H9 (cell line): ENCODE measurements at regions not wholly inside any gene's neighbourhood (a gene's known extent, or its start where the extent isn't known, plus 50 kb on each side); places are given as distances from the start of the nearest gene placed in this dataset.
A peak's percentile ranks its signal among the peaks of the same experiment; 100 is the strongest.

Experiments
- DNase-seq: peaks from one replicate; pipeline ENCODE4 v3.0.0-alpha.2; 2017
- H2AFZ ChIP-seq: one replicate; pipeline ENCODE4 v1.6.1; 2013; ENCODE audit warnings: mild to moderate bottlenecking, low read length, control low read depth, moderate library complexity
- H2AK5ac ChIP-seq: 2 replicates; pipeline ENCODE4 v1.6.1; 2013; ENCODE audit warnings: low read length, control low read depth, mixed read lengths; ENCODE audit not compliant: insufficient read length
- H2BK120ac ChIP-seq: one replicate; pipeline ENCODE4 v1.6.1; 2013; ENCODE audit warnings: low read depth, mild to moderate bottlenecking, low read length, control low read depth, inconsistent platforms; ENCODE audit not compliant: poor library complexity, severe bottlenecking
- H2BK12ac ChIP-seq: 2 replicates; pipeline ENCODE4 v1.6.1; 2013; ENCODE audit warnings: low read length, control low read depth, mixed read lengths, low read depth; ENCODE audit not compliant: insufficient read length
- H2BK15ac ChIP-seq: 2 replicates; pipeline ENCODE4 v1.6.1; 2013; ENCODE audit warnings: low read depth, low read length, control low read depth
- H2BK20ac ChIP-seq: one replicate; pipeline ENCODE4 v1.6.1; 2013; ENCODE audit warnings: low read depth, mild to moderate bottlenecking, low read length, control low read depth, inconsistent platforms; ENCODE audit not compliant: poor library complexity, severe bottlenecking
- H2BK5ac ChIP-seq: 2 replicates; pipeline ENCODE4 v1.6.1; 2013; ENCODE audit warnings: low read length, control low read depth, mixed read lengths; ENCODE audit not compliant: insufficient read length
- H3K14ac ChIP-seq: 2 replicates; pipeline ENCODE4 v1.6.1; 2013; ENCODE audit warnings: low read length, control low read depth; ENCODE audit not compliant: insufficient read depth
- H3K18ac ChIP-seq: 2 replicates; pipeline ENCODE4 v1.6.1; 2013; ENCODE audit warnings: low read depth, mild to moderate bottlenecking, mixed read lengths, low read length, control low read depth; ENCODE audit not compliant: insufficient read length
- H3K23ac ChIP-seq: 2 replicates; pipeline ENCODE4 v1.6.1; 2013; ENCODE audit warnings: low read length, control low read depth, mixed read lengths, low read depth; ENCODE audit not compliant: insufficient read length
- H3K23me2 ChIP-seq: 2 replicates; pipeline ENCODE4 v1.6.1; 2013; ENCODE audit warnings: low read depth, mild to moderate bottlenecking, mixed read lengths, low read length, control low read depth; ENCODE audit not compliant: insufficient read length, poor library complexity, severe bottlenecking
- H3K27ac ChIP-seq: 2 replicates; pipeline ENCODE4 v1.5.1; 2013; ENCODE audit warnings: low read length, control low read depth, mixed read lengths, low read depth; ENCODE audit not compliant: insufficient read length
- H3K27me3 ChIP-seq: 2 replicates; pipeline ENCODE4 v1.6.1; 2013; ENCODE audit warnings: low read length, control low read depth, inconsistent platforms; ENCODE audit not compliant: insufficient read depth
- H3K4ac ChIP-seq: 2 replicates; pipeline ENCODE4 v1.6.1; 2013; ENCODE audit warnings: low read depth, mild to moderate bottlenecking, control low read depth, inconsistent platforms, low read length, moderate library complexity
- H3K4me1 ChIP-seq: 2 replicates; pipeline ENCODE4 v1.6.1; 2013; ENCODE audit warnings: low read length, control low read depth, inconsistent platforms; ENCODE audit not compliant: insufficient read depth
- H3K4me2 ChIP-seq: 2 replicates; pipeline ENCODE4 v1.6.1; 2013; ENCODE audit warnings: low read length, control low read depth, mixed read lengths; ENCODE audit not compliant: insufficient read length, insufficient read depth
- H3K56ac ChIP-seq: 2 replicates; pipeline ENCODE4 v1.6.1; 2013; ENCODE audit warnings: low read depth, mild to moderate bottlenecking, mixed read lengths, low read length, control low read depth; ENCODE audit not compliant: insufficient read length
- H3K79me1 ChIP-seq: 2 replicates; pipeline ENCODE4 v1.6.1; 2013; ENCODE audit warnings: low read depth, mild to moderate bottlenecking, moderate library complexity, low read length, control low read depth, inconsistent platforms; ENCODE audit not compliant: insufficient read depth, poor library complexity, severe bottlenecking
- H3K79me2 ChIP-seq: 2 replicates; pipeline ENCODE4 v1.6.1; 2013; ENCODE audit warnings: low read length, control low read depth, inconsistent platforms; ENCODE audit not compliant: insufficient read depth
- H3K9ac ChIP-seq: 2 replicates; pipeline ENCODE4 v1.6.1; 2013; ENCODE audit warnings: low read length, control low read depth, mixed read lengths; ENCODE audit not compliant: insufficient read length; ENCODE audit errors: extremely low read depth
- H3K9me3 ChIP-seq: one replicate; pipeline ENCODE4 v1.6.1; 2013; ENCODE audit warnings: low read depth, low read length, inconsistent platforms; ENCODE audit not compliant: control insufficient read depth
- H3T11ph ChIP-seq: one replicate; pipeline ENCODE4 v1.6.1; 2013; ENCODE audit warnings: mild to moderate bottlenecking, low read length, control low read depth, inconsistent platforms
- H4K20me1 ChIP-seq: one replicate; pipeline ENCODE4 v1.6.1; 2013; ENCODE audit not compliant: control insufficient read depth, insufficient read length, insufficient read depth
- H4K5ac ChIP-seq: 2 replicates; pipeline ENCODE4 v1.6.1; 2013; ENCODE audit warnings: low read depth, mild to moderate bottlenecking, mixed read lengths, low read length, control low read depth; ENCODE audit not compliant: insufficient read length
- H4K8ac ChIP-seq: replicated peaks from 2 replicates; pipeline ENCODE4 v1.6.1; 2013; ENCODE audit warnings: low read length, control low read depth, mixed read lengths, low read depth; ENCODE audit not compliant: insufficient read length
- H4K91ac ChIP-seq: 2 replicates; pipeline ENCODE4 v1.6.1; 2013; ENCODE audit warnings: low read depth, mild to moderate bottlenecking, moderate library complexity, mixed read lengths, low read length, control low read depth; ENCODE audit not compliant: insufficient read length
- H3K27ac Mint-ChIP-seq, 3 experiments: 2 replicates in 2 of 3; 3 replicates in 1 of 3; pipeline ENCODE4 v1.8.0; 2020 to 2021; ENCODE audit warnings: mixed read lengths in 3 of 3, mild to moderate bottlenecking in 1 of 3, moderate library complexity in 1 of 3
- H3K27me3 Mint-ChIP-seq: 2 replicates; pipeline ENCODE4 v1.8.0; 2021; ENCODE audit warnings: low read depth, mild to moderate bottlenecking, moderate library complexity, mixed read lengths
- H3K36me3 Mint-ChIP-seq, 3 experiments: 2 replicates in 2 of 3; 3 replicates in 1 of 3; pipeline ENCODE4 v1.8.0; 2020 to 2021; ENCODE audit warnings: low read depth in 3 of 3, mixed read lengths in 3 of 3; ENCODE audit not compliant: insufficient read depth in 1 of 3
- H3K4me1 Mint-ChIP-seq, 2 experiments: 2 replicates each; pipeline ENCODE4 v1.8.0; 2020; ENCODE audit warnings: mixed read lengths in 2 of 2
- H3K4me3 Mint-ChIP-seq, 2 experiments: 2 replicates in 1 of 2; 3 replicates in 1 of 2; pipeline ENCODE4 v1.8.0; 2020 to 2021; ENCODE audit warnings: mild to moderate bottlenecking in 2 of 2, mixed read lengths in 2 of 2, moderate library complexity in 1 of 2
- H3K9me3 Mint-ChIP-seq, 2 experiments: 2 replicates in 1 of 2; 3 replicates in 1 of 2; pipeline ENCODE4 v1.8.0; 2020; ENCODE audit warnings: mild to moderate bottlenecking in 2 of 2, mixed read lengths in 2 of 2, moderate library complexity in 1 of 2
- CTCF ChIP-seq: fragments of 200-600 bp; sonication (generic); conservative IDR thresholded peaks from 3 replicates; pipeline ENCODE4 v1.8.0; 2021; ENCODE audit warnings: antibody characterized with exemption, mild to moderate bottlenecking
- WGBS: extraction: QIAGEN DNeasy Blood & Tissue Kit; methylation state at CpG from one replicate; pipeline ENCODE4 v1.1.7; 2013; ENCODE audit warnings: missing lambda C conversion rate, low lambda C conversion rate, mixed read lengths; ENCODE audit not compliant: insufficient read length; ENCODE audit errors: extremely low coverage; 5-methylcytosine and 5-hydroxymethylcytosine counted together

DNA sequence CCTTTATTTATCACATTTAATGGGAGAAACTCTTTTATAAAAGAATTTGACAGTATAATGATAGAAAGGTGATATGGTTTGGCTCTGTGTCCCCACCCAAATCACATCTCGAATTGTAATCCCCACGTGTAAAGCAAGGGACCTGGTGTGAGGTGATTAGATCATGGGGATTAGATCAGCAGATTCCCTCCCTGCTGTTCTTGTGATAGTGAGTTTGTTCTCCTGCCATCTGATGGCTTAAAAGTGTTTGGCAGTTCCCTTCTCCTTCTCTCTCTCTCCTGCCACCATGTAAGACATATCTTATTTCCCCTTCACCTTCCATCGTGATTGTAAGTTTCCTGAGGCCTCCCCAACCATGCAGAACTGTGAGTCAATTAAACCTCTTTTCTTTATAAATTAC is 1110.3 kb downstream of the FLRT2 start:
- Histone ChIP-seq H3K4me2 (no peak overlapping the region), H3K27me3 (no peaks in the 10 kb centered on the region), H4K20me1 (no peaks in the 10 kb centered on the region), H3K18ac (no peak overlapping the region), H3K4ac (no peak overlapping the region), H2AFZ (no peak overlapping the region), H2BK15ac (no peak overlapping the region), H3T11ph (no peak overlapping the region), H4K8ac (no peak overlapping the region), H2BK12ac (no peak overlapping the region), H3K79me1 (no peaks in the 10 kb centered on the region), H4K91ac (no peak overlapping the region), H2AK5ac (no peak overlapping the region), H2BK120ac (no peak overlapping the region), H2BK5ac (no peak overlapping the region), H3K79me2 (no peaks in the 10 kb centered on the region), H3K23ac (no peak overlapping the region), H4K5ac (no peak overlapping the region), H3K23me2 (no peaks in the 10 kb centered on the region), H3K27ac (no peak overlapping the region), H3K9me3 (no peaks in the 10 kb centered on the region), H3K4me1 (no peaks in the 10 kb centered on the region), H2BK20ac (no peak overlapping the region), H3K14ac (no peak overlapping the region), H3K9ac (no peak overlapping the region), H3K56ac (no peak overlapping the region)
- H3K9me3 Mint-ChIP-seq = peaks cover 0 to 3% of the 10 kb centered on the region in 2 experiments; a peak in 1 of 5 replicates
- H3K27ac Mint-ChIP-seq = no peak overlapping the region
- peaks cover 0 to 7% of the 10 kb centered on the region in 2 experiments; a peak in 2 of 4 replicates for H3K4me1 Mint-ChIP-seq
- H3K27me3 Mint-ChIP-seq = no peaks in the 10 kb centered on the region
- no peak for DNase-seq
- no CpG with 5 or more reads among the region's 3 CpGs for WGBS
- peaks cover 0 to 1% (median 0%) of the 10 kb centered on the region in 3 experiments; a peak in 1 of 7 replicates for H3K36me3 Mint-ChIP-seq
- TF ChIP-seq CTCF = peak; percentile 31; the same call in 2 of the 3 replicates
- no peak overlapping the region for H3K4me3 Mint-ChIP-seq
